Frontal cortex (tissue), 3 donors: ENCODE measurements at regions not wholly inside any gene's neighbourhood (a gene's known extent, or its start where the extent isn't known, plus 50 kb on each side); places are given as distances from the start of the nearest gene placed in this dataset.

Source experiments
- DNase-seq, 2 donors: peaks; one replicate each; pipeline ENCODE4 v3.0.0; 2012; ENCODE audit warnings: low spot score in 2 of 2
- FAIRE-seq: peaks from 2 replicates; lab custom pipeline; 2012; peaks lifted over from hg19 to GRCh38; lab: Jason Lieb, UNC
- donor health status: control.
- donor health status: control.
- donor health status: control.

DNA sequence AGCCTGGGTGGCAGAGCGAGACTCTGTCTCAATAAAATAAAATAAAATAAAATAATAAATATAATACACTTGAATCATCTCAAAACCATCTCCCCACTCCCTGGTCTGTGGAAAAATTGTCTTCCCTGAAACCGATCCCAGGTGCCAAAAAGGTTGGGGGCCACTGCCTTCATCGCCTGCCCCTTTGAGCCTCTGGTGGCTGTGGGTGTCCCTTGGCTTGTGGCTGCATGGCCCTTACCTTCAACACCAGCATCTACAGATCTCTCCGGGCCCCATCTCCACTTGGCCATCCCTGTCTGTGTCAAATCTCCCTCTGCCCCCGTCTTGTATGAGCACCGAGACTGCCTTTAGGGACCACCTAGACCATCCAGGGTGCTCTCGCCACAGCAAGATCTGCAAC lies 177.3 kb downstream of the SEC14L1 start:
- FAIRE-seq (no peak), DNase-seq (no peak)

DNA sequence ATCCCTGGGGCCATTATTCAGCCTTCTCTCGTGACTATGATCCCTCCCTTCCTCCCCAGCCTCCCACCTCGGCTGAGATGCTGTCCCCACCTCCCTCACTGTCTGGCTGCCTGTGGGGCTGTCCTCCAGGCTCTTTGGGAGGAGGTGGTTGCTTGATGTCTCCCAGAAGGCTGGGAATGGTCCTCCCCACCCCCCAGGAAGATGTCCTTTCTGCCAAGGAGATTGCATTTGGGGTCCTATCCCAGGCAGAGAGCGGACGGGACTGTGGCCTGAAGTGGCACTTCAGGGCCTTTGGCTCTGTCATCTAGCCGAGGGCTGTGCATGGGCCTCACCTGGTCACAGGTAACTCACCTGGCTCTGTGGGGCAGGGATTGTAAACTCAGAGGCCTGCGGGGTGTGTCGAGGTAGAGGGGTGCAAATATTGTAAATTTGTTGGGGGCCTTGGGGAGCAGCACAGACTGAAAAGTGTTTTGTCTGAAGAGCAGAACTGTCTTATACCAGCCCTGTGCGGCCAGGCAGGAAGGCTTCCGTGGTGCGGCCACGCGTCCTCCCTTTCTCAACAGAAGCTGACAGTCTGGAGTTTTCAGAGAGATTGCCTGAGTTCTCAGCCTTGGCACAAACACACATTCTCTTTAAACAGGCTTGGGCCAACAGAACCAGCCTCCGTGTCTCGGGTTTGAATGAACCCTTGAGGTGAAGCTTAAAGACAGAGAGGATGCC lies 177.9 kb downstream of the SEC14L1 start:
- FAIRE-seq, result no peak

GRCh38 chr17:77319211-77320043 lies 178.7 kb downstream of the SEC14L1 start:
- DNase-seq (peak in 1 of 2 donors; percentile 69), FAIRE-seq (no peak)

More for the DNA sequence above, 177.9 kb downstream of the SEC14L1 start:
- no peak for DNase-seq

GRCh38 chr17:77320044-77320440 lies 179.3 kb downstream of the SEC14L1 start:
- no peak for FAIRE-seq
- DNase-seq, result no peak

GRCh38 chr17:77320485-77321256 lies 179.9 kb downstream of the SEC14L1 start:
- no peak for FAIRE-seq
- DNase-seq, result no peak

DNA sequence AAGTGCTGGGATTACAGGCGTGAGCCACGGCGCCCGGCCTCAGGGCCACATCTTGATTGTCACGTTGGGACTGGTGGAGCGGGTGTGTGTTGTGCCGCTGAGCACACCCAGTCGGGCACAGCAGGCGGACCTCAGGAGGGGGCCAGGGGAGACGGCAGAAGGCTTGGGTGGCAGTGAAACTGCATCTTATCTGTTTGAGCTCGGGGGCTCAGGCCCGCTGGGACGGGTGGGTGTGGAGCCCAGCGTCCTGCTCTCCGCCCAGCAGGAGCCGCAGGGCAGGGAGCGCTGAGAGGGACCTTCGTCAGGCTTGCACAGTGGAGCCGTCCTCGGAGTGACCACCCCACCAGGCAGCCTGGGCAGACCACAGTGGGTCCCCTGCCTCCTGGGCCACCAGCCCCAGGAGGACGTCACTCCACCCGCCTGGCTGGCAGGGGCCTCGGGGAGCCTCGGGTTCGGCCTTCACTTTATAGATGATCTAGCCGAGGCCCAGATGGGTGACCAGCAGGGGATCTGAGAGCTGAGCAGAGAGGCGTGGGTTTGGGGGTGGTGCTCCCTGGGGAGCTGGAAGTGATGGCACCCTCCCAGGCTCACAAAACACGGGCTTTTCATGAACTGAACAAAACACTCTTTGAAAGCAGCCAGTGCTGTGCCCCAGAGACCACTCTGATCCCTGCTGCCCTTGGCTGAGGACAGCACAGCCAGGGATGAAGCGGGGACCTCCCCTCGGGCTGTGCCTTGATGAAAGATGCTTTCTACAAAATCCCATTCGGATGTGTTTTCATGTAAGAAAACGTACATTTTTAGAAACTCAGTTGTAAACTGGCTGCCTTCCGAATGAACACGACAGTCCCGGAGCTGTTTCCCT lies 181.1 kb downstream of the SEC14L1 start:
- DNase-seq (no peak), FAIRE-seq (no peak)

DNA sequence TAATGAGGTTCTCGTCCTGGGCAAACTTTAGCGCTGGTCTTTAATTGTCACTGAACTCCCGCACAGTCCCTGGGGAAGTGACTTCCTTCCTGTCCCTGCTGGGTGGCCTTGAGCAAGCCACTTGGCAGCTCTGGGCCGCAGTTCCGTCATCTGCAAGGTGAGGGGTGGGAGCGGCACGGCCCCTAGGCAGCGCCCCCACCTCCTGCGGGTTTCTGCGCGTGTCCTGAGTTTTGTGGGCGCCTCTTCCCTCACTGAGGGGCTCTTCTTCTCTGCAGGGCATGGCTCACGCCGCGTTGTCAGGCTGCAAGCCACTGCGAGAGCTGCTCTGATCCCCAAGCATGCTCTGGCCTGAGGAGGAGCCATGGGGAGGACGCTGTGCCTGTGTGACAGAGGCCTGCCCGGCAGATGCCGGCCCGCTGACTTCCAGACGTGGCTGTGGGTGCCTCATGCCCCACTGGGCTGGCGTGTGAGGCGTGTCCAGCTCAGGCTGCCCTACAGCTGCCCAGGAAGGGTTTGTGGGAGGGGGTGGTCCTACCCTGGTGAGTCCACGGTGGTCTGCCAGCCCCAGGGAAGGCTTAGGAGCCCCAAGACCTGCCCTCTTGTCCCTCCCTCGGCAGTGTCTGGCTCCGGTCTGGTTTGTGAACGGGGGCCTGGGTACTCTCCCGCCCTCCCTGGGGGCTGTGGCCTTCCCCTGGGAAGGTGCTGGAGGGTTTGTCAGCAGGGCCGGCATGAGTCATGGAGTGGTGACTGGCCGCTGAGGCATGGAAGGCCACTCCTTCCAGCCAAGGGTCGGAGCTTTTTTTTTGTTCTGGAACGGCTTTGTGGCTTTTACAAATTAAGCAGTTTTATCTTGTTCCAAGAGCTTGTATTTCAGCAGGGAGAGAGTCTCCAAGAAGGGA lies 182.0 kb downstream of the SEC14L1 start:
- no peak for FAIRE-seq
- DNase-seq, result no peak

- FAIRE-seq (no peak), DNase-seq (no peak)
Measured at GRCh38 chr17:77323413-77324171, 182.8 kb downstream of the SEC14L1 start.

GRCh38 chr17:77324227-77324626 lies 183.5 kb downstream of the SEC14L1 start:
- DNase-seq (no peak), FAIRE-seq (no peak)

GRCh38 chr17:77325577-77326075 lies 184.9 kb downstream of the SEC14L1 start:
- no peak for DNase-seq
- FAIRE-seq, result no peak

DNA sequence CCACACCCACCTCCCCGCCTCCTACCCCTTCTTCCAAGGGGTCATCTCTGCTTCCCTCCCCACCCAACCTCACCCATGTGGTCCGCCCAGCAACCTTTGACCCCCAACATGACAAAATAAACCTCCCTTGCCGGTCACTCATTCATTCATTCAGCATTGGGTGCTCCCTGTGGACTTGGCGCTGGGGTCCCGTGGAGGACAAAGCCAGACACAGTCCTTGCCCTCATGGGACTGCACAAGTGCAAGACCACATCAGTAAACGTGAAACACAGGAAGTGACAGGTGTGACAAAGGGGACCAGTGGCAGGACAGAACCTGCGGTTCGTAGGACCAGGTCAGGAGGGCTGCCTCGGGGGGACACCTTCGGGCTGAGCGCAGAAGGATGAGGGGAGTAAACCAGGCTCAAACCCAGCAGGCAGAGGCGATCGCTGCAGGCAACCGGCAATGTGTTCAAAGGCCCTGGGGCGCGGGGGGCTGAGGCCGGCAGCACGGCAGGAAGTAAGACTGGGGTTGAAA lies 185.4 kb downstream of the SEC14L1 start:
- FAIRE-seq (no peak), DNase-seq (no peak)

DNA sequence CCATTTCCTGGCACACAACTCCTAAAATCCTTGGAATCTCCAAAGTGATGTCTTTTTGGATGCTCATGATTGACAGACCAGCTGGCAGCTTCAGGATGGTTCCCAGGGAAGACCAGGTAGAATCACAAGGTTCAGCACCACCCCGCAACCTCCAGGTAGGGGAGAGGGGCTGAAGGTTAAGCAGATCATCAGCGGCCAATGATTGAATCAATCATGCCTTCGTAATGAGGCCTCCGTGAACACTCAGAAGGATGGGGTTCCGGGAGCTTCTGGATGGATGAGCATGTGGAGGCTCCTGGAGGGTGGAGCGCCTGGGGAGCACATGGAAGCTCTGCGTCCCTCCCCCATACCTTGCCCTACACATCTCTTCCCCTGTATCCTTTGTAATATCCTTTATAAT lies 185.9 kb downstream of the SEC14L1 start:
- DNase-seq (no peak), FAIRE-seq (no peak)

DNA sequence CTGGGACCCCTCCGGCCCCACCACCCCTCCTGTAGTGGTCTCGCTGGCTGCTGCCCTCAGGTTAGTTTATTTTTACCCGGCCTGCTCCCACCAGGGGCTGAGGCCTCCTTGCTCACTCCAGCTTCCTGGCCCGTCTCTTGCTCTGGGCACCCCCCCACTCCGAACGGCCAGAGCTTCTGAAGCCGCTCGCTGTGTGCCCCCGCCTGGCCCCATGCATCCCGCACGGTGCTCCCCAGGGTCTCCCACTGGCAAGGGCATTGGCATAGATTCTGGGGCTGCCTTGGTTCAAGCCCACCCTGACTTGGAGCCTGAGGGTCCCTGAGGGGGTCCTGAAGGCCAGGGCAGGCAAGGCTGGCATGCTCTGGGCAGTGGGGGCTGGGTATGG lies 186.4 kb downstream of the SEC14L1 start:
- FAIRE-seq (no peak), DNase-seq (no peak)

GRCh38 chr17:77327566-77328464 lies 187.0 kb downstream of the SEC14L1 start:
- DNase-seq (no peak), FAIRE-seq (no peak)

- no peak for FAIRE-seq
- no peak for DNase-seq
Measured at GRCh38 chr17:77328823-77329740, 188.3 kb downstream of the SEC14L1 start.
